ENCODE measurements at regions not wholly inside any gene's neighbourhood (a gene's known extent, or its start where the extent isn't known, plus 50 kb on each side); places are given as distances from the start of the nearest gene placed in this dataset.

DNA sequence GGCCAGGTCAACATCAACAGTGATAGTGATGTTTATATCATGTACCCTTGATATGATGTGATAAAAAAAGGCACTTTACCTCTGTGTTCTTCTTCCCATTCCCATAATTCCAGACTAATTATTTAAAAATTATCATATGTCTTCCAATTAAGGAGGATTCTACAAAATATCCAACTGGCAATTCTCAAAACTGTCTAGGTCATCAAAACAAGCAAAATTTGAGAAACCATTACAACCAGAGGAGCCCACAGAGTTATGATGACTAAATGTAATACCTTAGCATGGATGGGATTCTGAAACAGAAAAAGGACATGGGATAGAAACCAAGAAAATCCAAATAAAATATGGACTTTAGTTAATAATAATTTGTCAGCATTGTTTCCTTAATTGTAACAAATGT lies 428.6 kb upstream of the AMOT start:
- ATAC-seq (no peak), DNase-seq (no peak)
- TF ChIP-seq, protein P1, sequence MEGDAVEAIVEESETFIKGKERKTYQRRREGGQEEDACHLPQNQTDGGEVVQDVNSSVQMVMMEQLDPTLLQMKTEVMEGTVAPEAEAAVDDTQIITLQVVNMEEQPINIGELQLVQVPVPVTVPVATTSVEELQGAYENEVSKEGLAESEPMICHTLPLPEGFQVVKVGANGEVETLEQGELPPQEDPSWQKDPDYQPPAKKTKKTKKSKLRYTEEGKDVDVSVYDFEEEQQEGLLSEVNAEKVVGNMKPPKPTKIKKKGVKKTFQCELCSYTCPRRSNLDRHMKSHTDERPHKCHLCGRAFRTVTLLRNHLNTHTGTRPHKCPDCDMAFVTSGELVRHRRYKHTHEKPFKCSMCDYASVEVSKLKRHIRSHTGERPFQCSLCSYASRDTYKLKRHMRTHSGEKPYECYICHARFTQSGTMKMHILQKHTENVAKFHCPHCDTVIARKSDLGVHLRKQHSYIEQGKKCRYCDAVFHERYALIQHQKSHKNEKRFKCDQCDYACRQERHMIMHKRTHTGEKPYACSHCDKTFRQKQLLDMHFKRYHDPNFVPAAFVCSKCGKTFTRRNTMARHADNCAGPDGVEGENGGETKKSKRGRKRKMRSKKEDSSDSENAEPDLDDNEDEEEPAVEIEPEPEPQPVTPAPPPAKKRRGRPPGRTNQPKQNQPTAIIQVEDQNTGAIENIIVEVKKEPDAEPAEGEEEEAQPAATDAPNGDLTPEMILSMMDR (IDR thresholded peaks at IDR 0.05) = no peak
- Histone ChIP-seq H3K4me3 (no peak overlapping the region), H3K27ac (no peak overlapping the region), H3K9me3 (no peaks in the 10 kb centered on the region), H3K36me3 (no peaks in the 10 kb centered on the region), H3K4me1 (no peaks in the 10 kb centered on the region), H3K27me3 (peaks cover 0 to 2% of the 10 kb centered on the region in 2 donors)
- intact Hi-C loops (cut with DNase I) = no loop called here

DNA sequence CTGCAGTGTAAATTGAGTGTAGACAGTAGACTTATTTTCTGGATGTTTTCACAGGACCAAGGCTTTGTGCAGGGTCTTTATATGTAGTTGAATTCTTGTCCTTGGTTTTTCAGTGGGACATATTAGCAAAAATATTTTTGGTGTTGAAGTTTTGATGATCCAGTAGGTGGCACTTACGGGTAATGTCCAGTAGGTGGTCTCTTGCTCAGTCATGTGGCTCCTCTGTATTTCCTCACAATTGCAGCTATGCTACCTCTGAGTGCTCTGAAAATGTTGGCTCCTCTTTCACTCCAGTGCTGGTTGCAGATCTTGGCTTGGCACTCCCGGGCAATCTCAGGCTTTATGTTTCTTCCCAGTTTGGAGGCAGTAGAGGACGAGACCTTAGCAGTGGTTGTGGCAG lies 419.8 kb upstream of the AMOT start:
- Histone ChIP-seq H3K4me1 (no peaks in the 10 kb centered on the region), H3K27me3 (peaks cover 0 to 2% of the 10 kb centered on the region in 2 donors), H3K36me3 (no peaks in the 10 kb centered on the region), H3K4me3 (no peak overlapping the region), H3K27ac (no peak overlapping the region), H3K9me3 (no peaks in the 10 kb centered on the region)
- intact Hi-C loops (cut with DNase I) = no loop called here
- DNase-seq (no peak), ATAC-seq (peak in 1 of 4 donors; percentile 20)
- no peak for TF ChIP-seq POLR2A (IDR thresholded peaks at IDR 0.05)
- TF ChIP-seq, protein P1 (IDR thresholded peaks at IDR 0.05) = peak; percentile 11 to 21 (median 20)
- WGBS (ENCODE audit: insufficient coverage, low coverage, low lambda C conversion rate, missing lambda C conversion rate) = 33% methylated on average over 3 of the region's 3 CpGs

DNA sequence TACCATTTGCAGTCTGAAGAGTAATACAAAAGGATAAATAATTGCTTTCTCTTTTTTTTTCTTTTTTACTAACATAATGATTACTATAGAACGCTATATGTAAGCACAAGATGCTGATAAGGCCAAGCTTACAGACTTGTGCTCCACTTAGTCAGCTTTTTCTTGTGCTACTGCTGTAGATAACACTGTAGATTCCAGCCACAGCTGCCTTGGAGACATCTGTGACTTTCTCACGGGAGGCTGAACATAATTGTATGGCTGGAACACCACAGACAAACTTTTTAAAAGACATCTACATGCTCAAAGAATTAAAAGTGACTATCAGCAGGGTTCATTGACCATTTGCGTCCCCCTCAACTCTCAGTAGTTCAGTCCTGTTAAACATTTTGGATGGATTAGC lies 381.7 kb upstream of the AMOT start:
- TF ChIP-seq POLR2A (IDR thresholded peaks at IDR 0.05) = no peak
- TF ChIP-seq, protein P1 (IDR thresholded peaks at IDR 0.05) = no peak
- intact Hi-C loops (cut with DNase I) = no loop called here
- WGBS (ENCODE audit: insufficient coverage, low coverage, low lambda C conversion rate, missing lambda C conversion rate) = 17% methylated on average over 3 of the region's 3 CpGs

DNA sequence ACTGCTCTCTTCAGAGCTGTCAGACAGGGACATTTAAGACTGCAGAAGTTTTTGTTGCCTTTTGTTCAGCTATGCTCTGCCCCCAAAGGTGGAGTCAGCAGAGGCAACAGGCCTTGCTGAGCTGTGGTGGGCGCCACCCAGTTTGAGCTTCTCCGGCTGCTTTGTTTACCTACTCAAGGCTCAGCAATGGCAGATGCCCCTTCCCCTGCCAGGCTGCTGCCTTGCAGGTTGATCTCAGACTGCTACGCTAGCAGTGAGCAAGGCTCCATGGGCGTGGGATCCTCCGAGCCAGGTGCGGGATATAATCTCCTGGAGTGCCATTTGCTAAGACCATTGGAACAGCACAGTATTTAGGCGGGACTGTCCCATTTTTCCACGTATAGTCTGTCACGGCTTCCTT lies 371.4 kb upstream of the AMOT start:
- TF ChIP-seq POLR2A (IDR thresholded peaks at IDR 0.05) = no peak
- Histone ChIP-seq H3K27ac (no peak overlapping the region), H3K4me1 (no peaks in the 10 kb centered on the region), H3K4me3 (no peak overlapping the region), H3K27me3 (no peaks in the 10 kb centered on the region), H3K9me3 (no peaks in the 10 kb centered on the region), H3K36me3 (no peaks in the 10 kb centered on the region)
- intact Hi-C loops (cut with DNase I) = loop anchor here in 1 of 2 donors (10.0 kb wide), 1 partner anchor 63 kb away; no protein-coding TSS in a partner anchor
- 63% methylated on average over 3 of the region's 9 CpGs for whole genome bisulfite sequencing (ENCODE audit: insufficient coverage, low coverage, low lambda C conversion rate, missing lambda C conversion rate)
- ATAC-seq = no peak
- no peak for DNase-seq

More for the DNA sequence above, 381.7 kb upstream of the AMOT start:
- H3K4me1 ChIP-seq = no peaks in the 10 kb centered on the region
- H3K4me3 ChIP-seq = no peak overlapping the region
- no peaks in the 10 kb centered on the region for H3K9me3 ChIP-seq
- ATAC-seq (no peak), DNase-seq (no peak)
- no peaks in the 10 kb centered on the region for H3K36me3 ChIP-seq
- no peak overlapping the region for H3K27ac ChIP-seq
- no peaks in the 10 kb centered on the region for H3K27me3 ChIP-seq

DNA sequence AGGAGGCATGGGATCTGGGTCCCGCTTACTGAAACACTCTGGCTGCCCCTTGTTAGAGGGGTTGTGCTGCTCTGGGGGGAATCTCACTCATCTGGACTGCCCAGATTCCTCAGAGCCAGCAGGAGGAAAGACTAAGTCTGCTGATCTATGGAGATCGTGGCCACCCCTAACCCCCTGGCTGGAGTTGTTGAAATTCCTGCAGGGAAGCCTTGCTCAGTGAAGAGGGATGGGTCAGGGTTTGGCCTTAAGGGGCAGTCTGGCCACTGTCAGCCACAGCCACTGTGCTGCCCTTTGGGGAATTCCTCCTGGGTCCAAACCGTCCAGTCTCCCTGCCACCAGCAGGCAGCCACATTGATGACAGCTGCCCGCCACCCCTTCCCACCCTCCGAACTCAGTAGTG lies 362.0 kb upstream of the AMOT start:
- H3K9me3 ChIP-seq = no peaks in the 10 kb centered on the region
- H3K4me3 ChIP-seq = no peak overlapping the region
- ATAC-seq (no peak), DNase-seq (no peak)
- TF ChIP-seq, protein P1 (IDR thresholded peaks at IDR 0.05) = no peak
- TF ChIP-seq POLR2A (IDR thresholded peaks at IDR 0.05) = no peak
- 80% methylated on average over 1 of the region's 5 CpGs for WGBS (ENCODE audit: insufficient coverage, low coverage, low lambda C conversion rate, missing lambda C conversion rate)
- no peaks in the 10 kb centered on the region for H3K27me3 ChIP-seq
- intact Hi-C loops (cut with DNase I) = no loop called here
- H3K4me1 ChIP-seq = no peaks in the 10 kb centered on the region
- H3K36me3 ChIP-seq = no peaks in the 10 kb centered on the region
- no peak overlapping the region for H3K27ac ChIP-seq

Measured in right lobe of liver (tissue), 6 donors.